ENCODE measurements at regions not wholly inside any gene's neighbourhood (a gene's known extent, or its start where the extent isn't known, plus 50 kb on each side); places are given as distances from the start of the nearest gene placed in this dataset.

DNA sequence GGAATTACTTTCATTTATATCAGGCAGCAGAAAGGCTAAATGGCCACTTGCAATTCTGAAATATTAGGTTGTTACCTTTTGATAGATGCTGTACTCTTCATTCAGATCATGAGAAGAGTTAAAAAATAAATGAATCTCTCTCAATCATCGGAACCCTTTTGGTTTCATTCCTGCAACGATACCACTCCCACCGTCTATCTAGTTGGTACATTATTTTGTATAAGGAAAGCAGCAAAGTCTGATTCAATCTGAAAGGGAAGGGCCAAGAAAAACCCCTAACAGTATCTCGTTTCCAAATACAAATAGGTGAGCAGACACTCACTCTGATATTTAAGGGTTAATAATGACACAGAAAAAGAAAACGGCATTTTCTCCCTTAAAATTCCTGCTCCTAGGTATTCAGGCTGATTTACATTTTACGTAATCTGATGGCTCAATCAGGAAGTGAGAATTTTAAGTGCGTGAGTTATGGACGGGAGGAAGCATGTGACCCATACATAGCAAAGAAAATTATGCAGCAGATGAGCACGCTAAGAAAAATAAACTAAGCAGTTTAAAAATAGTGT, 209.4 kb upstream of the KLF14 start:
- TF ChIP-seq, protein P1, sequence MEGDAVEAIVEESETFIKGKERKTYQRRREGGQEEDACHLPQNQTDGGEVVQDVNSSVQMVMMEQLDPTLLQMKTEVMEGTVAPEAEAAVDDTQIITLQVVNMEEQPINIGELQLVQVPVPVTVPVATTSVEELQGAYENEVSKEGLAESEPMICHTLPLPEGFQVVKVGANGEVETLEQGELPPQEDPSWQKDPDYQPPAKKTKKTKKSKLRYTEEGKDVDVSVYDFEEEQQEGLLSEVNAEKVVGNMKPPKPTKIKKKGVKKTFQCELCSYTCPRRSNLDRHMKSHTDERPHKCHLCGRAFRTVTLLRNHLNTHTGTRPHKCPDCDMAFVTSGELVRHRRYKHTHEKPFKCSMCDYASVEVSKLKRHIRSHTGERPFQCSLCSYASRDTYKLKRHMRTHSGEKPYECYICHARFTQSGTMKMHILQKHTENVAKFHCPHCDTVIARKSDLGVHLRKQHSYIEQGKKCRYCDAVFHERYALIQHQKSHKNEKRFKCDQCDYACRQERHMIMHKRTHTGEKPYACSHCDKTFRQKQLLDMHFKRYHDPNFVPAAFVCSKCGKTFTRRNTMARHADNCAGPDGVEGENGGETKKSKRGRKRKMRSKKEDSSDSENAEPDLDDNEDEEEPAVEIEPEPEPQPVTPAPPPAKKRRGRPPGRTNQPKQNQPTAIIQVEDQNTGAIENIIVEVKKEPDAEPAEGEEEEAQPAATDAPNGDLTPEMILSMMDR (IDR thresholded peaks at IDR 0.05; ENCODE audit: borderline replicate concordance, extremely low read depth, low read length, poor library complexity, severe bottlenecking) = no peak
- TF ChIP-seq EZH2 (IDR thresholded peaks at IDR 0.05; ENCODE audit: borderline replicate concordance, low read depth, low read length, severe bottlenecking) = no peak
